ENCODE measurements at regions not wholly inside any gene's neighbourhood (a gene's known extent, or its start where the extent isn't known, plus 50 kb on each side); places are given as distances from the start of the nearest gene placed in this dataset.

GRCh38 chr18:44153981-44154380 is 526.7 kb upstream of the SETBP1 start:
- Histone ChIP-seq H3K4me3 (replicated peaks in 1 of 4; ENCODE audit: control extremely low read depth in 1 of 4, insufficient read depth in 1 of 4, low read depth in 3 of 4, low read length in 4 of 4) (no peak overlapping the region), H3K79me2 (ENCODE audit: control insufficient read depth, insufficient read depth, low read length) (no peaks in the 10 kb centered on the region), H3K9ac (ENCODE audit: insufficient read depth, low read length) (no peak overlapping the region), H2AFZ (ENCODE audit: low read length) (no peak overlapping the region), H3K4me2 (ENCODE audit: extremely low read depth, insufficient read depth, low read length) (no peak overlapping the region), H3K27me3 (ENCODE audit: control insufficient read depth, insufficient read depth, low read length) (no peaks in the 10 kb centered on the region), H4K20me1 (ENCODE audit: control insufficient read depth, extremely low read depth, insufficient read depth, low read length) (no peaks in the 10 kb centered on the region), H3K27ac (ENCODE audit: insufficient read depth, low read length) (no peak overlapping the region), H3K36me3 (ENCODE audit: control insufficient read depth, insufficient read depth, low read length) (no peaks in the 10 kb centered on the region), H3K4me1 (ENCODE audit: control insufficient read depth, extremely low read depth, insufficient read depth, low read length) (peaks cover 2% of the 10 kb centered on the region), H3K9me3 (ENCODE audit: control insufficient read depth, insufficient read depth, low read depth, low read length) (no peaks in the 10 kb centered on the region)
- no peak for DNase-seq (ENCODE audit: low read depth in 2 of 2)
- TF ChIP-seq EZH2 (IDR thresholded peaks at IDR 0.05; ENCODE audit: low read length, missing control alignments) (no peak), CTCF (conservative IDR thresholded peaks at IDR 0.05 in 1 of 2, IDR thresholded peaks at IDR 0.05 in 1 of 2; ENCODE audit: low read depth in 1 of 2, low read length in 2 of 2) (no peak)

GRCh38 chr18:44156126-44156525 is 524.6 kb upstream of the SETBP1 start:
- no peak overlapping the region for H2AFZ ChIP-seq (ENCODE audit: low read length)
- no peaks in the 10 kb centered on the region for H3K9me3 ChIP-seq (ENCODE audit: control insufficient read depth, insufficient read depth, low read depth, low read length)
- no peaks in the 10 kb centered on the region for H3K27me3 ChIP-seq (ENCODE audit: control insufficient read depth, insufficient read depth, low read length)
- no peaks in the 10 kb centered on the region for H3K4me1 ChIP-seq (ENCODE audit: control insufficient read depth, extremely low read depth, insufficient read depth, low read length)
- no peaks in the 10 kb centered on the region for H3K36me3 ChIP-seq (ENCODE audit: control insufficient read depth, insufficient read depth, low read length)
- no peak overlapping the region for H3K4me3 ChIP-seq (replicated peaks in 1 of 4; ENCODE audit: control extremely low read depth in 1 of 4, insufficient read depth in 1 of 4, low read depth in 3 of 4, low read length in 4 of 4)
- H3K79me2 ChIP-seq (ENCODE audit: control insufficient read depth, insufficient read depth, low read length), result no peaks in the 10 kb centered on the region
- TF ChIP-seq CTCF (conservative IDR thresholded peaks at IDR 0.05 in 1 of 2, IDR thresholded peaks at IDR 0.05 in 1 of 2; ENCODE audit: low read depth in 1 of 2, low read length in 2 of 2) (no peak), EZH2 (IDR thresholded peaks at IDR 0.05; ENCODE audit: low read length, missing control alignments) (no peak)
- no peak overlapping the region for H3K27ac ChIP-seq (ENCODE audit: insufficient read depth, low read length)
- no peak overlapping the region for H3K9ac ChIP-seq (ENCODE audit: insufficient read depth, low read length)
- no peak for DNase-seq (ENCODE audit: low read depth in 2 of 2)
- H4K20me1 ChIP-seq (ENCODE audit: control insufficient read depth, extremely low read depth, insufficient read depth, low read length), result no peaks in the 10 kb centered on the region
- H3K4me2 ChIP-seq (ENCODE audit: extremely low read depth, insufficient read depth, low read length), result no peak overlapping the region

GRCh38 chr18:44156776-44157335 is 523.8 kb upstream of the SETBP1 start:
- no peak overlapping the region for H3K27ac ChIP-seq (ENCODE audit: insufficient read depth, low read length)
- no peaks in the 10 kb centered on the region for H3K36me3 ChIP-seq (ENCODE audit: control insufficient read depth, insufficient read depth, low read length)
- H2AFZ ChIP-seq (ENCODE audit: low read length), result no peak overlapping the region
- DNase-seq (ENCODE audit: low read depth in 2 of 2), result no peak
- H3K4me1 ChIP-seq (ENCODE audit: control insufficient read depth, extremely low read depth, insufficient read depth, low read length), result no peaks in the 10 kb centered on the region
- H3K9me3 ChIP-seq (ENCODE audit: control insufficient read depth, insufficient read depth, low read depth, low read length), result no peaks in the 10 kb centered on the region
- H3K79me2 ChIP-seq (ENCODE audit: control insufficient read depth, insufficient read depth, low read length), result no peaks in the 10 kb centered on the region
- H4K20me1 ChIP-seq (ENCODE audit: control insufficient read depth, extremely low read depth, insufficient read depth, low read length), result no peaks in the 10 kb centered on the region
- no peak overlapping the region for H3K9ac ChIP-seq (ENCODE audit: insufficient read depth, low read length)
- TF ChIP-seq CTCF (conservative IDR thresholded peaks at IDR 0.05 in 1 of 2, IDR thresholded peaks at IDR 0.05 in 1 of 2; ENCODE audit: low read depth in 1 of 2, low read length in 2 of 2) (no peak), EZH2 (IDR thresholded peaks at IDR 0.05; ENCODE audit: low read length, missing control alignments) (no peak)
- no peak overlapping the region for H3K4me2 ChIP-seq (ENCODE audit: extremely low read depth, insufficient read depth, low read length)
- H3K27me3 ChIP-seq (ENCODE audit: control insufficient read depth, insufficient read depth, low read length), result no peaks in the 10 kb centered on the region
- no peak overlapping the region for H3K4me3 ChIP-seq (replicated peaks in 1 of 4; ENCODE audit: control extremely low read depth in 1 of 4, insufficient read depth in 1 of 4, low read depth in 3 of 4, low read length in 4 of 4)
